Endometrium (tissue), 2 donors: ENCODE measurements at regions not wholly inside any gene's neighbourhood (a gene's known extent, or its start where the extent isn't known, plus 50 kb on each side); places are given as distances from the start of the nearest gene placed in this dataset.

ENCODE experiments used
- FAIRE-seq: peaks from 2 replicates; lab custom pipeline; 2012; peaks lifted over from hg19 to GRCh38; lab: Jason Lieb, UNC
- donor health status: control.
- donor health status: control.

- no peak for FAIRE-seq
Observed at GRCh38 chr11:91756829-91757480, 467.7 kb upstream of the FAT3 start.

GRCh38 chr11:91755951-91756707 lies 468.5 kb upstream of the FAT3 start:
- no peak for FAIRE-seq

GRCh38 chr11:91755526-91755925 lies 469.1 kb upstream of the FAT3 start:
- no peak for FAIRE-seq

DNA sequence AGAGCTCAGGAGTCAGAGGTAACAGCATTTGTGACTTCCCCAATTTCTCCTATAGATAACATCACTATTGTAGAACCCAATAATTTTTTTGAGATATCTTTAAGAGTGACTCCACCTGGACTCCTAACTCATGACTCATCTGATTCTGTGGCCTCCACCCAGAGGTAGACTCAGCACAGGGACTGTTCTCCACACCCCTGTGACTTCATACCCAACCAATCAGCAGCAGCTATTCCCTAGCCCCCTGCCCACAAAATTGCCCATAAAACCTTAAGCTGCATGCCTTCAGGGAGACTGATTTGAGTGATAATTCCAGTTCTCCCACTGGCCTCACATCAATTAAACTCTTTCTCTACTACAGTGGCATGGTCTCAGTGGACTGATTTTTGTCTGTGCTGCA lies 475.4 kb upstream of the FAT3 start:
- FAIRE-seq = no peak

DNA sequence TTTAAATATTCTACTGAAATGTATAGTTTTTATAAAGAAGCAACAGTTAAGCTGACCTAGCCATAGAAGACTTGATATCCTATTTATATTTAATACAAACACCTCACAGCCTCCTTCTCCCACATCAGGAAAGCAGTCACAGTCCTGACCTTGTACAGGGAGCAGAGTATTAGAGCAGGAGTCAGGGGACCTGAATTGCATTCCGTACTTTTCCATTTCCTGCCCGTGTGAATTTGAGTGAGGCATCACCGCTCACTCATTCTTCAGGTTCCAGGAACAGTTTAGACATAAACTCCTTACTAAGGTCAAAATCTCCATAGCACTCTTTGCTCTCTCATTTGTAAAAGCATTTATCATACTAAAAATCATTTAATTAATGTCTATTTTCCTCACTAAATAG lies 482.5 kb upstream of the FAT3 start:
- FAIRE-seq = no peak

DNA sequence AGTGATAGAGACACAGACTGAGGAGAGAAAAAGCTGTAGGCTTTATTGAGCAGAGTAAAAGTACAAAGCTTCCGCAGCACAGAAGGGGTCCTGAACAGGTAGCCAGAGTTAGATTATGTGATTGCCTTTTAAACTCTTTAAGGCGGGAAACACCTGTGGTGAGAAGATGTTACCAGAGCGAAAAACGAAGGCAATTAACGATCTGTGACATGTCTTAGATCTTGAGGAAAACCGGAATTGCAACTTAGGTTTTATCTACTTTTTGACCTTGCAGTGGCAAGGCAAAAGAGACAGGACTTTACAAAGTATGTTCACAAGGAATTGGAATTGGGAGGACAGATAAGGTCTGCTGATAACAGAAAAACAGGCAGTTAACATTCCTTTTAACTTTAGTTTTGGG lies 493.6 kb upstream of the FAT3 start:
- FAIRE-seq = no peak

DNA sequence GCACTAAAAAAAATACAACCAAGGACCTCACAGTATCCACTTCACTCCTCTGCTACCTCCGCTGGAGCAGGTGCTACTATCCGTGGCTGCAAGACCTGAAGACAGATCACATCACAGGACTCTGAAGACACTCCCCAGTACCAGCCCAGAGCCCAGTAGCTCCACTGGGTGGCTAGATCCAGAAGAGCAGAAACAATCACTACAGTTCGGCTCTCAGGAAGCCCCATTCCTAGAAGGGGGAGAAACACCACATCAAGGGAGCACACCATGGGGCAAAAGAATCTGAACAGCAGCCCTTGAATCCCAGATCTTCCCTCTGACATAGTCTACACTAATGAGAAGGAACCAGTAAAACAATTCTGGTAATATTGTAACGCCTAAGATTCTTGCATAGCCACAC lies 494.0 kb upstream of the FAT3 start:
- FAIRE-seq = no peak

GRCh38 chr11:91730057-91730456 lies 494.6 kb upstream of the FAT3 start:
- no peak for FAIRE-seq

DNA sequence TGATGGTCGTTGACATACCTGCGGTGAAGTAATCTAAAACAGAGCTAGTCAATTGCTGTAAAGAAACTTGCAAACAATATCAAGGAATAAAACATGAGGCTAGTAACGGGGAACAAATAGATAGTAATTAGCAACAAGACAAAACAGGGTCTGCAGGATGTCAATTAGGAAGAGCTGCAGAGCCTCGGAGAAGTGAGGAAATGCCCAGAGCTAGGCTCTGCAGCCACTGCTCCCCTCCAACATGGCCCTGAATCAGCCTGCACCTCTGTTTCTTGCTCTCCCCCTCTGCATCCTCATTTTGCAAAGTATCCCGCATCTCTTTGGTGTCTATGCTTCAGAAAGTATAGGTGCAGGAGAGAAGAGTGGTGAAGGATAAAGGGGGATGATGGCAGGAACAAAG lies 507.4 kb upstream of the FAT3 start:
- FAIRE-seq = no peak

DNA sequence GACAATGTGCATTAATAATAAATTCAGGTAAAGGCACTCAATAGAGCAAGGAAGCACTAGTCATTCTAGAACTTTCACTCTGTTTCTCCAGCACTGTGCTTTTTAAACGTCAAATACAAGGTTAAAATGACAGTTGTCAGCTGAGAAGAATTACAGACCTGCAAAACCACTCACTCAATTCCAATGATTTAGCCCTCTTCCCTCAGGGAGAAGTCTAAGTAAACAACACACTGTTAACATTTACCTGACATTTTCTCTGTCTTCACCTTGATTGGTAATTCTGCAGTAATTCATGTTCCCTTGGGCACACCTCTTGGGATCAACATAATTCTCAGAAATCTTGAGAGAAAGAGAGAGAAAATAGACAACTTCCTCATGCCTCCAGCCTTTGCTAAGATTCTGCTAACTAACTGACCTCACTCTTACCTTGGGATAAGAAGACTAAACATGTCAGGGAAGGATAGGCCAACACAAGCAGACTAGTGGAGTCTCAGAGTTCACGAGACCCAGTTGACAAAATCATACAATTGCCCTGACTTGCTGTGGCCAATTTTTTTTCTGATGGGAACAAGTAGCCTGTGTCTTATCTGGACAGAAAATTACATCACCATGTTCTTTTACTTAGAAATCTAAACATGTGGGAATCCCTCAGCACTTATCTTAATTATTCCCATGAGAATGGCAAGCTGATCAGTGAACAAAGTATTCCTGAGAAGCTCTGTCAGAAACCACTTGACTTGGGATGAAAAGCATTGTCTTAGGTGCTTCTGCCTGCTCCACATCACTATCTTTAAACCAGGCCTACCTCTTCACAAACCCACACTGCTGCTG lies 516.8 kb upstream of the FAT3 start:
- FAIRE-seq = no peak

DNA sequence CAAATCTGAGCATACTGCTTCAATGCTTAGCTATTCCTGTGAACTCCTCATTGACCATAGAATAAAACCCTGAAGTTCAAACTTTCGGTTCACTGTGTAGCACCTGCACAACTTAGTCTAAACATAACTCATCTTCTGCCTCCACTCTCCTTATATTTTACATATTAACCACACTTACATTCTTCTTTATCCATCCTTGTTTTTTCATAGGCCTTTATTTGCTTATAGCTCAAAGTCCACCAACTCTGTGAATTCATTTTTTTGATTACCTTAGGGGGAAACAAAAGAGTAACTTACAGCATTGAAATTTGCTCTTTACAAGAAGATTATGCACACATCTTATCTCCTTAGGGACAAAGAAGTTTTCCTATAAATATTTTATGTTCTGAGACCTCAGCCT lies 521.6 kb upstream of the FAT3 start:
- FAIRE-seq = no peak

- FAIRE-seq = no peak
Observed at GRCh38 chr11:91700854-91701253, 523.8 kb upstream of the FAT3 start.

DNA sequence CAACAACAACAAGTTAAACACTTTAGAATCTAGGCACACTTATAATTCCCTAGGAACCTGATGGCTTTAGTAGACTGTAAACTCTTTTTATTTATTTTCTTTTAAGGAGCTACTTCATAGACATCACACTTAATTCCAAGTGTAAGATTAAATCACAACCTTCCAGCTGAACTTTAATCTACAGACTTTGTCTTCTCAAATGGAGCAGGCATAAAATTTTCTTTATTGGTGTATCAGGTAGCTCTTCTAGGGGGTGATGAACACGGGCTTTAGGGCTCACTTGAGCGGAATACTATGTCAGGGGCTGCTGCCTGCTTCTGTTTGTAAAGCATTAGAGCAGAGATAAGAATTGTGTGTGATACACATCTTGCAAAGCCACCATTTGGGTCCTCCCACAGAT lies 525.8 kb upstream of the FAT3 start:
- no peak for FAIRE-seq

- FAIRE-seq = no peak
Observed at GRCh38 chr11:91694331-91694730, 530.3 kb upstream of the FAT3 start.

- FAIRE-seq = no peak
Observed at GRCh38 chr11:91691872-91692271, 532.7 kb upstream of the FAT3 start.

DNA sequence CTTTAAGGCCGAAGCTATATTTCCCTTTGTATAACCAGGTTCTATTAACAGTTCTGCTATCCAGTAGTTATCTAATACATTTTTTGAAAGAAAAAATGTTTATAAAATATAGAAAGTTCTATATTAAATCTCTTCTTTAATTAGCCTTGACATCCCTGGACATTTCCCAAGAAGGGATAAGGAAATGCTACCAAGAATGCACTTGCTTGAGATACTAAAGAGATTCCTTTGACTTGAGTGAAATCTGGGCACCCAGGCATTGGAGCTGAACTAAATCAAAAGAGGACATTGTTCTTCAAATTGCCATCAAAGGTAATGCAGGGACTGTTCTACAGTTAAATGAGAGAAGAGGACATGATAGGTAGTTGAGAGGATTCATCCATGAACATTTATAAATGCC lies 535.9 kb upstream of the FAT3 start:
- no peak for FAIRE-seq

GRCh38 chr11:91686700-91687099 lies 537.9 kb upstream of the FAT3 start:
- no peak for FAIRE-seq

- no peak for FAIRE-seq
Observed at GRCh38 chr11:91686281-91686680, 538.3 kb upstream of the FAT3 start.

DNA sequence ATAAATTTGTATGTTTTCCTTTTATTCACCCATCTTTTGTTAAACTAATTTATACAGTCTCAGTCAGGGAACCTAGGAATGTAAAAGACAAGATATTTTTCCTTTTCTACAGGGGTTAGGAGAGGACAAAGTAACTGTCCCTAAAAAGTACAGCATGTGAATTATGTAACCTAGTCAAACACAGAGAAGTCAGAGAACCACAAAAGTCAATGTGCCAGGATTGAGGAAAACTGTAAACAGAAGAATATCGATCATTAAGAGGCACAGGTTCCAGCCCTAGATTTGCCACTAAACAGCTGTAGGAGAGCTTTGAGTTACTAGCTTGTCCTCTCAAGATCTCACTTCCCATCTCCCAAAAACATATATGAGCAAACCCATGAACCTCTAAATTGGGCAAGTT lies 550.9 kb upstream of the FAT3 start:
- no peak for FAIRE-seq

DNA sequence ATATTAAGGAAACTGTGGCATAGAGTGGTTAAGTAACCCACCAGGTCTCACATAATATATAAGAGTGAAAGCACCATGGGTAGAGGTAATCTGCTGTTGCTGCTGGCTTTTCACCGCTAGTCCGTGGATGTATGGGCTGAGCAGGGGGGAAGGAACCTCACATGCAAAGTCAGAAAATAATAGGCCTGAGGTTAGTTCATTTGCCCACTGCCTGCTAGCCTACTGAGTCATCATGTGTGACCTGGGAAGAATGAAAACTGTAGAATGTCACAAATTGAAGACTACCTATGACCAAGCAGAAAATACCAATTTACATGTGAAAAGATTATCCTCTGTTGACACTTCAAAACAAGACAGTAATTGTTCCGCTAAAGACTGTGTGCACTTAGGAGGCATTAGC lies 560.1 kb upstream of the FAT3 start:
- no peak for FAIRE-seq

GRCh38 chr11:91660036-91660435 lies 564.6 kb upstream of the FAT3 start:
- FAIRE-seq = no peak

DNA sequence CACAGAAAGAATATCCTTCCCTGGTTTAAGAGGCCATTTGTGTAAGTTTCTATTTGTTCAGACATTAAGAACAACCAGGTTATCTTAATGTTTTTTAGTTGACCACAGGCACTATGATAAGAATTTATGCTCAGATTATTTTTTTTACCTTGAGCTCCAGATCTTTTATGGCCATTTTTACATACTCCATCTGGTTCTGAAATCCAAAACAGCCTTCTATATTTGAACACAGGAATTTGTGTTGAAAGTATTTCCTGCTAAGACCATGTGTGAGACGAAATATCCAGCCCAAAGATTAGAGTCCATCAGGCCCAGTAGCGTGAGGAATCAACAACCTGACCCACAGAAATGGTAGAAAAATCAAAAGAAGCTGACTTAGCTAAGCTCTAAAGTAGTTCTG lies 569.9 kb upstream of the FAT3 start:
- FAIRE-seq = no peak

DNA sequence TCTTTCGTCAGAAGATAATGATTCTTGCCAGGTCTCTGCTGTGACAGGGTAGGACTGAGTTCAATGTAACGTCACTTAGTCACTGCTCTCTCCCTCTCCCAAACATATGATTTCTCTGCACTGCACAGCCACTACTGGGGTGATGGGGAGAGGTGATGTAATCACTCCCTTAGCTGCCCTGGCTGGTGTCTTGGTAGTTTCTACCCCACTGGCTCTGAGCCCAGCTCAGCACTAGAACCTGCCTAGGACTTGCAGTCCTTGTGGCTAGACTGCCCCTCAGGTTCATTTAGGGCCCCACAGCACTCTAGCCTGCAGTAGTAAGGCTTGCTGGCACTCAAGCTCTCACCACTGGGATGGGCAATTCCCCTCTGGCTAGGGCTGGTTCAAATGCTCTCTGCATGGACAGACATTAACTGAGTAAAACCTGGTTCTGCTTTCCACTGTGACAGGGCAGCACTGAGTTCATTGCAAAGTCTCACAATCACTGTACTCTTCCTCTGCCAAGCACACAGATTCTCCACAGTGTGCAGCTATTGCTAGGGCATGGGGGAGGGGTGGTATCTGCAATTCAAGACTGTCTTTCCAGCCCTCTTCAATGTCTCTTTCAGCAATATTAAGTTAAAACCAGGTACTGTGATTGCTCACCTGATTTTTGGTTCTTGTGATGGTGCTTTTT lies 571.4 kb upstream of the FAT3 start:
- no peak for FAIRE-seq
